Caco-2 (cell line): ENCODE measurements at regions not wholly inside any gene's neighbourhood (a gene's known extent, or its start where the extent isn't known, plus 50 kb on each side); places are given as distances from the start of the nearest gene placed in this dataset.
A peak's percentile ranks its signal among the peaks of the same experiment; 100 is the strongest.

ENCODE experiments used
- BruUV-seq: library from RNA; stranded (reverse); fragments of 400-500 nt; replicated peaks from 2 replicates; lab custom pipeline; 2021; lab: Mats Ljungman, UMichigan
- CTCF ChIA-PET: fragments of 300-600 bp; sonication (Branson Sonifier 250); formaldehyde crosslinking; loops from one replicate; lab custom pipeline; 2022; ENCODE audit warnings: antibody characterized with exemption; lab: Charles Lee
- POLR2A ChIA-PET: fragments of 300-600 bp; sonication (Branson Sonifier 250); formaldehyde crosslinking; loops from one replicate; lab custom pipeline; 2022; ENCODE audit warnings: antibody characterized with exemption; lab: Charles Lee
- DNase-seq, 2 experiments: peaks; one replicate each; pipeline versions ENCODE4 v3.0.0 to v3.0.0-alpha.2; 2020 to 2022
- H3K27me3 ChIP-seq: replicated peaks from 2 replicates; pipeline ENCODE4 v1.6.0; 2011; ENCODE audit warnings: low read length; ENCODE audit not compliant: control insufficient read depth, insufficient read depth
- H3K36me3 ChIP-seq: 2 replicates; pipeline ENCODE4 v1.5.1; 2011; ENCODE audit warnings: low read length; ENCODE audit not compliant: control insufficient read depth, insufficient read depth
- H3K4me1 ChIP-seq: fragments of 250-450 bp; sonication (Bioruptor Pico); 2 replicates; pipeline ENCODE4 v1.5.1; 2020; ENCODE audit warnings: mild to moderate bottlenecking
- H3K4me3 ChIP-seq: 2 replicates; pipeline ENCODE4 v1.5.1; 2011; ENCODE audit warnings: low read depth, mild to moderate bottlenecking, control low read depth, low read length
- H3K9me3 ChIP-seq: fragments of 250-450 bp; sonication (Bioruptor Pico); 2 replicates; pipeline ENCODE4 v1.5.1; 2020; ENCODE audit warnings: mild to moderate bottlenecking, moderate library complexity
- H3K27ac Mint-ChIP-seq: one replicate; pipeline ENCODE4 v1.8.0; 2022; ENCODE audit warnings: mixed read lengths; ENCODE audit not compliant: unreplicated experiment
- H3K27me3 Mint-ChIP-seq: one replicate; pipeline ENCODE4 v1.8.0; 2022; ENCODE audit warnings: mixed read lengths; ENCODE audit not compliant: insufficient read depth, unreplicated experiment
- H3K36me3 Mint-ChIP-seq: one replicate; pipeline ENCODE4 v1.8.0; 2022; ENCODE audit warnings: mild to moderate bottlenecking, mixed read lengths; ENCODE audit not compliant: insufficient read depth, unreplicated experiment
- H3K4me1 Mint-ChIP-seq: one replicate; pipeline ENCODE4 v1.8.0; 2022; ENCODE audit warnings: low read depth, mixed read lengths; ENCODE audit not compliant: unreplicated experiment
- H3K4me3 Mint-ChIP-seq: one replicate; pipeline ENCODE4 v1.8.0; 2022; ENCODE audit warnings: mild to moderate bottlenecking, moderate library complexity, mixed read lengths; ENCODE audit not compliant: unreplicated experiment
- H3K9me3 Mint-ChIP-seq: one replicate; pipeline ENCODE4 v1.8.0; 2022; ENCODE audit warnings: mixed read lengths; ENCODE audit not compliant: unreplicated experiment
- CTCF ChIP-seq, 2 experiments: fragments of 200-600 bp in 1 of 2; IDR thresholded peaks; 1 replicate in 1 of 2; 2 replicates in 1 of 2; pipeline versions ENCODE4 v1.5.1 to v1.8.0; 2011 to 2022; ENCODE audit warnings: antibody characterized with exemption in 1 of 2, control low read depth in 1 of 2, inconsistent platforms in 1 of 2, low read depth in 1 of 2, low read length in 1 of 2, mild to moderate bottlenecking in 1 of 2, moderate library complexity in 1 of 2; ENCODE audit not compliant: insufficient read depth in 1 of 2, severe bottlenecking in 1 of 2, unreplicated experiment in 1 of 2
- intact Hi-C: fragments of 100-400 bp; cut with micrococcal nuclease; formaldehyde crosslinking; loops from one replicate; pipeline ENCODE4 v1.10.0; 2022; ENCODE audit not compliant: unreplicated experiment

- DNase-seq, result peak; percentile 0 to 21
- BruUV-seq, result no TSS peak
- no peak overlapping the region for H3K27ac Mint-ChIP-seq
- peaks cover 7% of the 10 kb centered on the region for H3K4me1 Mint-ChIP-seq
- intact Hi-C loops, result no loop called here
- Histone ChIP-seq H3K9me3 (0 out of 2 replicates have a peak, but pooled peaks cover 4% of the 10 kb centered on the region), H3K4me1 (peaks cover 6% of the 10 kb centered on the region), H3K4me3 (no peak overlapping the region), H3K27me3 (no peaks in the 10 kb centered on the region), H3K36me3 (no peaks in the 10 kb centered on the region)
- TF ChIP-seq CTCF (IDR thresholded peaks at IDR 0.05; ENCODE audit: insufficient read depth in 1 of 2, low read depth in 1 of 2, low read length in 1 of 2, severe bottlenecking in 1 of 2, unreplicated experiment in 1 of 2), result no peak
- H3K36me3 Mint-ChIP-seq, result no peaks in the 10 kb centered on the region
- POLR2A ChIA-PET, result no interaction called here
- H3K9me3 Mint-ChIP-seq, result no peaks in the 10 kb centered on the region
- H3K27me3 Mint-ChIP-seq, result no peaks in the 10 kb centered on the region
- CTCF ChIA-PET, result interaction anchor here (1.5 to 2.0 kb wide), 2 partner anchors 16 kb away, joined by 5 to 9 read pairs; no protein-coding TSS in a partner anchor
- no peak overlapping the region for H3K4me3 Mint-ChIP-seq
Measured at GRCh38 chr16:85400305-85401205, 212.6 kb upstream of the GSE1 start.

GRCh38 chr16:85401370-85401916, 211.7 kb upstream of the GSE1 start:
- ChIA-PET POLR2A (no interaction called here), CTCF (interaction anchor here (2.0 kb wide), 1 partner anchor 15 kb away, joined by 9 read pairs; no protein-coding TSS in a partner anchor)
- no peak overlapping the region for H3K4me3 ChIP-seq
- H3K27ac Mint-ChIP-seq, result no peak overlapping the region
- H3K9me3 Mint-ChIP-seq, result no peaks in the 10 kb centered on the region
- H3K4me1 ChIP-seq, result peaks cover 6% of the 10 kb centered on the region
- H3K27me3 Mint-ChIP-seq, result no peaks in the 10 kb centered on the region
- H3K4me1 Mint-ChIP-seq, result peaks cover 6% of the 10 kb centered on the region
- H3K36me3 Mint-ChIP-seq, result no peaks in the 10 kb centered on the region
- H3K36me3 ChIP-seq, result no peaks in the 10 kb centered on the region
- peak; percentile 1 to 22 for DNase-seq
- H3K4me3 Mint-ChIP-seq, result no peak overlapping the region
- H3K27me3 ChIP-seq, result no peaks in the 10 kb centered on the region
- no TSS peak for BruUV-seq
- intact Hi-C loops, result no loop called here
- H3K9me3 ChIP-seq, result 0 out of 2 replicates have a peak, but pooled peaks cover 4% of the 10 kb centered on the region
- no peak for TF ChIP-seq CTCF (IDR thresholded peaks at IDR 0.05; ENCODE audit: insufficient read depth in 1 of 2, low read depth in 1 of 2, low read length in 1 of 2, severe bottlenecking in 1 of 2, unreplicated experiment in 1 of 2)

GRCh38 chr16:85401917-85402766, 211.0 kb upstream of the GSE1 start:
- Mint-ChIP-seq H3K36me3 (no peaks in the 10 kb centered on the region), H3K27me3 (no peaks in the 10 kb centered on the region), H3K4me3 (no peak overlapping the region), H3K4me1 (no peaks in the 10 kb centered on the region), H3K27ac (no peak overlapping the region), H3K9me3 (no peaks in the 10 kb centered on the region)
- CTCF ChIA-PET, result interaction anchor here (0.6 to 2.0 kb wide), 2 partner anchors 14 to 20 kb away, joined by 4 to 9 read pairs; no protein-coding TSS in a partner anchor
- Histone ChIP-seq H3K27me3 (no peaks in the 10 kb centered on the region), H3K4me1 (peaks cover 4% of the 10 kb centered on the region), H3K9me3 (0 out of 2 replicates have a peak, but pooled peaks cover 4% of the 10 kb centered on the region), H3K4me3 (no peak overlapping the region), H3K36me3 (no peaks in the 10 kb centered on the region)
- TF ChIP-seq CTCF (IDR thresholded peaks at IDR 0.05; ENCODE audit: insufficient read depth in 1 of 2, low read depth in 1 of 2, low read length in 1 of 2, severe bottlenecking in 1 of 2, unreplicated experiment in 1 of 2), result no peak
- peak; percentile 1 to 26 for DNase-seq
- POLR2A ChIA-PET, result no interaction called here
- intact Hi-C loops, result no loop called here
- BruUV-seq, result no TSS peak
